Left renal pelvis (tissue), 4 donors: ENCODE measurements at regions not wholly inside any gene's neighbourhood (a gene's known extent, or its start where the extent isn't known, plus 50 kb on each side); places are given as distances from the start of the nearest gene placed in this dataset.
"Not testable (repeated sequence)": the region's sequence is repeated elsewhere in the genome, so short reads cannot be mapped to it uniquely, and the experiment has no call there.

Source experiments
- DNase-seq, 4 donors: peaks; one replicate each; pipeline ENCODE4 v3.0.0-alpha.2; 2013; ENCODE audit warnings: low read depth in 4 of 4, low spot score in 3 of 4

GRCh38 chr5:82663225-82663624 lies 385.1 kb upstream of the RPS23 start:
- DNase-seq = no peak

DNA sequence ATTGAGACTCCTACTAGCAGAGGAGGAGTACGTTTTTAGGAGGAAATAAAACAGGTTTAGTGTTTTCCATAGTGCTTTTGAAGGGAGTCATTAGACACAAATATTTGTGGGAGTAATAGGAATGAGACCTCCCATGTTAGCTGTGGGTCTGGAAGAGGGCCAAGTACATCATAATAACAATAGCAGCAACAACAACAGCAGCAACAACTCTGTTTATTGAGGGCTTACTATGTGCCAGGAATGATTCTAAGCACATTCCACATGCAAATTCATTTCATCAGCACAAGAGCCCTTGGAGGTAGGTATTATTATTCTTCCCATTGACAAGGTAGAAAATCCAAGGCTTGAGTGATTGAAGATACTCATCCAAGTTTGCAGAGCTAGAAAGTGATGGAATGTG lies 384.2 kb upstream of the RPS23 start:
- DNase-seq = no peak

DNA sequence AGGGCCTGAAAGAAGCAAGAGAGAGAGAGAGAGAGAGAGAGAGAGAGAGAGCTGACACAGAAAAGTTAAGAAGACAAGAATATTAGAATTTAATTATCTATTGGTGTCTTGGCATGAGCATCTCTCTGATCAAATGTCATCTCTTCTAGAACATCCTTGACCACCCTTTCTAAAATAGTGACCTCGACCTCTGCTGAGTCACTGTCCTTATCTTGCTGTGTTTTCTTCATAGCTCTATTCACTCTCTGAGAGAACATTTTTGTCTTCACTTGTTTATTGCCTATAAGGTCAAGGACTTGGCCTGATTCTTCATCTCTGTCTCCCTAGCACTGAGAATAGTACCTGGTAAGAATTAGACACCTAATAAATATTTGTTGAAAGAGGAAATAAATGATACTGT lies 383.8 kb upstream of the RPS23 start:
- DNase-seq = no peak

- DNase-seq = no peak
Observed at GRCh38 chr5:82661462-82661861, 383.3 kb upstream of the RPS23 start.

DNA sequence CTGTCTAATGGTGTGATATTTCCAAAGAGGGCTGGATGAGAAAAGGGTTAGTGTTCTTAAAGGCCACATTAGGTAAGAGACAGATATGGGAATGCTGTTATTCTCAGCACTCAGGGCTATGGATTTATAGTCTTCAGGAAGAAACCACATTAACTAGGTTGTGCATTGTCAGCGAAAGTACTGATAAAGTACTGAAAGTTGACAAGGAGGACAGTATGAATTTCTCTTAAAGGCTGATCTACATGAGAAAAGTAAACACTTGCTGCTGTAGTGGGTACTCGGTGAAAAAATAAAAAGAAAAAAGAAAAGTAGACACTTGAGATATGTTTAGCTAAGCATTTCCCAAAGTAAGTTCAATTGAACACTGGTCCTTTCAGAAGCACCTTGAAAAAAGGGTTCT lies 381.0 kb upstream of the RPS23 start:
- no peak for DNase-seq

DNA sequence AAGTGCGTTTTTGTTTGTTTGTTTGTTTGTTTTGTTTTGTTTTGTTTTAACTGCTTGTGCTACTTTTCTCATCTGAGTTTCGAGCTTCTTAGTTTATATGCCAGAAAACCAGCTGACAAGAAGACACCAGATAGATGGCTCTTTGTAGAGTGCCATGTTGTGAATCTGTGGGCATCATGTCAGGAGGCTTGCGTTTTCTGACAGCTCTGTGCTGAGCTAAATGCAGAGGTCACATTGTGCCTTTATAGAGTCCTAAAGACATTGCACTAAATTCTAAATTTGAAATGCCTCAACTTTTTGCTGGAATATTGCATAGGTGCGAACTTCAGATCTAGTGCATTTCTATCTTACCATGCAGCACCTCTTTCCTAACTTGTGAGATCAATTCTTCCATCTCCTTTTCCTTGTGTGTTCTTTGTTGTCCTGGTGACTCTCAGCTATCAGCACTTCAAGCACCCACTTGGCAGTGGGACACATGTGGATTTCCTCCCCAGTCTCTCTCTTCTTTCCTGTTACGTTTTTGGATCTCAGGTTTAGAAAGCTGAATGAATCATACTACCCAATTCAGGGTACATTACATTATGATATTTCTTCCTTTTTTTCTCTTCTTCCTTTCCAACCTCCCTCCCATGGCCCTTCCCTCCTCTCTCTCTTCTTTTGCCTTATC lies 379.0 kb upstream of the RPS23 start:
- DNase-seq = no peak

DNA sequence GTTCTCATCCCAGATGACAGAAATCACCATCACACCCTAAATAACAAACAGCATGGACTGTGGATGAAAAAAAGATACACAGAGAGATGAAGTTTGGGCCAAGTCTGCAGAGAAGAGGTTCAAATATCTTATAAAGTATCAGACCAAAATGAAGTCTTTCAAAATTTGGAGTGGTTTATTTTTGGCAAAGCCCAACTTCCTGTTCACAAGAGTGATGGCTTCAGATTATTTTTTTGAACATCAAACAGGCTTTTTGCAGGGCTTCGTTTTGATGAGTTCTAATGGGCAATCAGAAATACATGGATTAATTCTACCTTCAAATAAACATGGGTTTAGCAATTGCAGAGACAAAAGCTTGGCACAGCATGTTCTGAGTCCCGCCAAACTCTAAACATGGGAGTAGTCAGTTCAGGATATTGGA lies 378.2 kb upstream of the RPS23 start:
- DNase-seq = no peak

GRCh38 chr5:82655078-82655477 lies 376.9 kb upstream of the RPS23 start:
- DNase-seq = no peak

GRCh38 chr5:82649943-82650342 lies 371.8 kb upstream of the RPS23 start:
- no peak for DNase-seq

DNA sequence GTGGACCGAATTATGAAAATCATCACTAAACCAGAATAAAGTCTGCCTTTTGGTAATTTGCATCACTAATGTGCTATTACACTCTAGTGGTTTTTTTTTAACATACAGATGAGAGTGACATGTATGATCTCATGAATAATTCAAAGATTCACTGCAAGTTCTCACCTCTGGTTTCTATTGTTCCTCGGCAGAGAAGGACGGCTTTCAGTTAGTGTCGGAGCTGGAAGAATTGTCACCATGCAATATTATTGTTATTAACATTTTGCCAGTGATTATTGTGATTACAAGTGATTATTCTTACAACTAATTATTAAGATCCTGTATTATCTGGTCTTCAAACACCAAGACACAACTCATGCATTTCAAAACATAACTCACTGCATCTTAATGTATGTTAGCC lies 366.6 kb upstream of the RPS23 start:
- no peak for DNase-seq

- no peak for DNase-seq
Observed at GRCh38 chr5:82644229-82644628, 366.1 kb upstream of the RPS23 start.

- DNase-seq = no peak
Observed at GRCh38 chr5:82642313-82642712, 364.2 kb upstream of the RPS23 start.

DNA sequence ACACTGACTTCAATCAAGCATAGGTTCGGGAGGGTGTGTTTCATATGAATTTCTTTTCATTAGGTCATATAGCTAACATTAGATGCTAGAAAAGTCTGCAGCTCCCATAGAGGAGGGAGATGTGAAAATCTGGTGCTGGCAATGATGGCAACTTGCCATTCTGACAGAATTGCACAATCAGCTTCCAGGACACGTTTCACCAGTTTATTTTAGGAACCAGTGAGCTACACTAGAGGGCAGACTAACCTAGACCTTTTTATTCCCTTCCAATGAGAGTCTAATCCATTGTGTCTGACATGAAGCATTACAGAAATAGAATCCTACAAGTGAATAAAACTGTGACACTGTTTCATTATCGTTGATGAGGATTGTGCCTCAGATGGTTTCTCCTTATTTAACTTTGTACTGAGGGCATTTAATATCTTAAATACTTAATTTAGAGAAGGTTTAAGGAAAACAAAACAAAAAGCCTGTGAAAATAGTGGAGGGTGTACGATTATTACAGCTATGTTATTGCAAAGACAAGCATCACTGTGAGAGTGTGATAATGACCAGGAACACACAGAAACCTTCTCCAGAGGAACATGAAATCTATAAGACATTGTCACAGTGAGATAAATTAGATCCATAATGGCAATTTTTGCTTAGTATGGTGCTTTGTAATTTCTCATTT lies 363.3 kb upstream of the RPS23 start:
- peak; percentile 56 to 73 (median 63) for DNase-seq

DNA sequence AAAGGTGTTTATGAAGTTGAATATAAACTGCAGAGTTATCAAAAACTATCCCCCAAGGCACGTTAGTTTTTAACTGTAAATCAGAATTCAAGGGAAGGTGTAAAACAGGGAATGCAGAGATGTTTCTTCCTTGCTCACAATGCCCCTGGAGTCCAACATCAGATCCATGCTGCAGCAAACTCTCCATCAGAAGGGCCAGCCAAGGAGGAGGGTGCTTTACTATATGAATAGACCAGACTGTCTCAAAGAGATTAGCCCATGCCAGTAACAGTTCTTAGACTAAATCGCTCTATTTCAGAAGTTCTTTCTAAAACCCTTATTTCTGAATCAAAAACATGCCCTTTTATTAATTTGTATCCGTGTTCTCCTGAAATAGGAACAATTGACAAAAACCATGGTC lies 362.8 kb upstream of the RPS23 start:
- no peak for DNase-seq

DNA sequence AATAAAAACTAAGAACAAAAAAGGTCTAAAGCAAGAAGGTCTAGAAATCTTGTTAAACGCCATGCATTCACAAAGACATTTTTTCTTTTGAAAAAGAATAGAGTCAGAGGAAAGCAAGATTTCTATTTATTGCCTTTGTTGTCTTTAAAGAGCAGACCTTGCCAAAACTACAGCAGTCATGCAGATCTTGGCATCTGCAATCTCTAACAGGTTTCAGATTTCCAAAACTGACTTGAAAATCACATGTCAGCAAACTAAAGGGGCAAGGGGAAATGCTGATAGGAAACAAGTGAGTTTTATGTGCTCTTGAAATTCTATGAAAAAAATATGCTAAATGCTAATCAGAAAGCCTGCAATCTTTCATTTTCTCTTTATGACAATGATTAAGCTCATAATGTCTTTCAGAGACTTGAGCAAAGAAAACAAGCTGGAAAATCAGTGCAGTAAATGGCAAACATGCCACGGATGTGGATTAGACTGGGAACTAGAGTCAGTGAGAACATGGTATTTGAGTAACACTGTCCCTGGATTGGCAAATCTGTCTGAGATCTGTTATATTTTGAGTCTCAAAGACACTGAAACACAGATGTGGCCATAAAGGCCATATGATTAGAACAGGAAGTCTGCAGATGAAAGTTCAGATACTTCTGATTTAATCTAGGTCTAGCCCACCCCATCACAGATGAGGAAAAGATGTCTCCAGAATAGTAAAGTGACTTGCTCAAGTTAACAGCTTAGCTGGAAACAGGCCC lies 361.4 kb upstream of the RPS23 start:
- no peak for DNase-seq

GRCh38 chr5:82636591-82636990 lies 358.4 kb upstream of the RPS23 start:
- no peak for DNase-seq

GRCh38 chr5:82635561-82636288 lies 357.6 kb upstream of the RPS23 start:
- DNase-seq = no peak

- DNase-seq = no peak
Observed at GRCh38 chr5:82628364-82628910, 350.3 kb upstream of the RPS23 start.

DNA sequence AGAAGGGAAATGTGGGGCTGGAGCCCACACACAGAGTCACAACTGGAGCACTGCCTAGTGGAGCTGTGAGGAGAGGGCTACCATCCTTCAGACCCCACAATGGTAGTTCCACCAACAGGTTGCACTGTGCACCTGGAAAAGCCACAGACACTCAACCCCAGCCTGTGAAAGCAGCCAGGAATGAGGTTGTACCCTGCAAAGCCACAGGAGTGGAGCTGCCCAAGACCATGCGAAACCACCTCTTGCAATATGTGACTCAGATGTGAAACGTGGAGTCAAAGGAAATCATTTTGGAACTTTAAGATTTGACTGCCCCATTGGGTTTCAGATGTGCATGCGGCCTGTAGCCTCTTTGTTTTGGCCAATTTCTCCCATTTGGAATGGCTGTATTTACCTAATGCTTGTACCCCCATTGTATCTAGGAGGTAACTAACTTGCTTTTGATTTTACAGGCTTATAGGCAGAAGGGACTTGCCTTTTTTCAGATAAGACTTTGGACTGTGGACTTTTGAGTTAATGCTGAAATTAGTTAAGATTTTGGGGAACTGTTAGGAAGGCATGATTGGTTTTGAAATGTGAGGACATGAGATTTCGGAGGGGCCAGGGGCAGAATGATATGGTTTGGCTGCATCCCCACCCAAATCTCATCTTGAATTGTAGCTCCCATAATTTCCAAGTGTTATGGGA lies 348.9 kb upstream of the RPS23 start:
- not testable (repeated sequence) for DNase-seq

- not testable (repeated sequence) for DNase-seq
Observed at GRCh38 chr5:82626012-82626411, 347.9 kb upstream of the RPS23 start.
